Keratinocyte (primary cell): ENCODE measurements at regions not wholly inside any gene's neighbourhood (a gene's known extent, or its start where the extent isn't known, plus 50 kb on each side); places are given as distances from the start of the nearest gene placed in this dataset.

ENCODE experiments used
- DNase-seq: peaks from one replicate; pipeline ENCODE4 v3.0.0-alpha.2; 2011; ENCODE audit warnings: low read depth, missing footprints, low spot score
- FAIRE-seq: peaks from 2 replicates; lab custom pipeline; 2011; peaks lifted over from hg19 to GRCh38; lab: Jason Lieb, UNC
- H2AFZ ChIP-seq: 2 replicates; pipeline ENCODE4 v1.6.0; 2012; ENCODE audit warnings: low read length, control low read depth, inconsistent platforms; ENCODE audit not compliant: control insufficient read depth
- H3K27ac ChIP-seq: 2 replicates; pipeline ENCODE4 v1.5.1; 2011; ENCODE audit warnings: low read length; ENCODE audit not compliant: control insufficient read depth, insufficient read depth
- H3K27me3 ChIP-seq: 3 replicates; pipeline ENCODE4 v1.6.0; 2011; ENCODE audit warnings: low read length; ENCODE audit not compliant: control insufficient read depth, insufficient read depth; ENCODE audit errors: extremely low read depth
- H3K36me3 ChIP-seq, 2 experiments: 2 replicates in 1 of 2; 3 replicates in 1 of 2; pipeline ENCODE4 v1.5.1; 2011; ENCODE audit warnings: low read length in 2 of 2, mild to moderate bottlenecking in 1 of 2; ENCODE audit not compliant: control insufficient read depth in 2 of 2, insufficient read depth in 2 of 2; ENCODE audit errors: extremely low read depth in 1 of 2
- H3K4me1 ChIP-seq: 3 replicates; pipeline ENCODE4 v1.5.1; 2011; ENCODE audit warnings: low read length; ENCODE audit not compliant: control insufficient read depth, insufficient read depth; ENCODE audit errors: extremely low read depth
- H3K4me2 ChIP-seq: 3 replicates; pipeline ENCODE4 v1.6.0; 2011; ENCODE audit warnings: low read depth, low read length; ENCODE audit not compliant: control insufficient read depth, insufficient read depth; ENCODE audit errors: extremely low read depth
- H3K4me3 ChIP-seq, 3 experiments: fragments of 200-600 bp in 1 of 3; sonication (generic) in 1 of 3; 2 replicates in 2 of 3; 3 replicates in 1 of 3; pipeline ENCODE4 v1.5.1; 2011 to 2016; ENCODE audit warnings: low read length in 3 of 3, mild to moderate bottlenecking in 3 of 3, control low read depth in 2 of 3, inconsistent platforms in 1 of 3, low read depth in 1 of 3, mixed read lengths in 1 of 3, mixed run types in 1 of 3, moderate library complexity in 1 of 3; ENCODE audit not compliant: control insufficient read depth in 2 of 3, insufficient read depth in 2 of 3; ENCODE audit errors: extremely low read depth in 1 of 3
- H3K79me2 ChIP-seq: 2 replicates; pipeline ENCODE4 v1.6.0; 2012; ENCODE audit warnings: low read length; ENCODE audit not compliant: control insufficient read depth, insufficient read depth
- H3K9ac ChIP-seq: 3 replicates; pipeline ENCODE4 v1.6.0; 2011; ENCODE audit warnings: low read length; ENCODE audit not compliant: control insufficient read depth, insufficient read depth; ENCODE audit errors: extremely low read depth
- H3K9me1 ChIP-seq: 3 replicates; pipeline ENCODE4 v1.6.0; 2011; ENCODE audit warnings: low read length; ENCODE audit not compliant: control insufficient read depth, insufficient read depth; ENCODE audit errors: extremely low read depth
- H3K9me3 ChIP-seq: 2 replicates; pipeline ENCODE4 v1.5.1; 2012; ENCODE audit warnings: low read depth, low read length; ENCODE audit not compliant: control insufficient read depth
- H4K20me1 ChIP-seq: 3 replicates; pipeline ENCODE4 v1.6.0; 2011; ENCODE audit warnings: low read length; ENCODE audit not compliant: control insufficient read depth, insufficient read depth; ENCODE audit errors: extremely low read depth
- CTCF ChIP-seq, 3 experiments: IDR thresholded peaks in 1 of 3; conservative IDR thresholded peaks in 1 of 3; optimal IDR thresholded peaks in 1 of 3; 2 replicates in 2 of 3; 3 replicates in 1 of 3; pipeline versions ENCODE3 to v1.5.1; 2011; ENCODE audit warnings: low read length in 3 of 3, mild to moderate bottlenecking in 3 of 3, moderate library complexity in 2 of 3, control low read depth in 1 of 3, inconsistent platforms in 1 of 3; ENCODE audit not compliant: insufficient read depth in 2 of 3; ENCODE audit errors: extremely low read depth in 1 of 3
- EZH2 ChIP-seq: IDR thresholded peaks from one replicate; pipeline ENCODE4 v1.6.1; 2012; ENCODE audit warnings: inconsistent platforms, mild to moderate bottlenecking, low read length, moderate library complexity
- dilution Hi-C: fragments of 300-500 bp; cut with MboI; formaldehyde crosslinking; loops from one replicate; pipeline ENCODE4 v1.7.0; 2020; ENCODE audit warnings: low sequenced_read_pairs; ENCODE audit not compliant: extremely low pct_ligation_motif_present

DNA sequence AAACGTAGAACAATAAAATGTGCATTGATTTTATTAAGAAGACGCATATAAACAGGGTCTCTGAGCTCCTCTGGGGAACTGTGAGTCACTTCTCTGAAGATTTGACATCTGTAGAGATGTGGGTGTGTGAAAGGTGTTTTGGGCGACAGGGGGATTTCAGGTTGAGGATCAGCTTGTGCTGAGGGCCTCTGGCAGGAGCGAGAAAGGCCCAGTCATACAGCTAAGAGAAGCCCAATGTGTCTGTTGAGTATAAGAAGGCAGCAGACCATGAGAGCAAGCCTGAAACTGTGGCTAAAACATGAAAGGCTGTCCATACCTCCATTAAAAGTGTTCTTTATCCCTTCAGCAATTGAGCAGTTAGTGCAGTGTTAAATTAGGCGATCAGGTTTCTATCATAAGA is 406.5 kb upstream of the MON1B start:
- Histone ChIP-seq H3K27me3 (no peaks in the 10 kb centered on the region), H3K4me2 (no peak overlapping the region), H3K79me2 (no peaks in the 10 kb centered on the region), H3K9me3 (no peaks in the 10 kb centered on the region), H3K4me1 (no peaks in the 10 kb centered on the region), H3K9me1 (no peaks in the 10 kb centered on the region), H2AFZ (no peak overlapping the region), H3K27ac (no peak overlapping the region), H3K4me3 (no peak overlapping the region), H3K36me3 (no peaks in the 10 kb centered on the region), H3K9ac (no peak overlapping the region), H4K20me1 (no peaks in the 10 kb centered on the region)
- no peak for TF ChIP-seq EZH2
- no peak for TF ChIP-seq CTCF (optimal IDR thresholded peaks at IDR 0.05 in 1 of 3, IDR thresholded peaks at IDR 0.05 in 1 of 3, conservative IDR thresholded peaks at IDR 0.05 in 1 of 3; ENCODE audit: extremely low read depth in 1 of 3, insufficient read depth in 2 of 3, low read length in 3 of 3)
- FAIRE-seq (no peak), DNase-seq (no peak)
- dilution Hi-C loops: no loop called here

DNA sequence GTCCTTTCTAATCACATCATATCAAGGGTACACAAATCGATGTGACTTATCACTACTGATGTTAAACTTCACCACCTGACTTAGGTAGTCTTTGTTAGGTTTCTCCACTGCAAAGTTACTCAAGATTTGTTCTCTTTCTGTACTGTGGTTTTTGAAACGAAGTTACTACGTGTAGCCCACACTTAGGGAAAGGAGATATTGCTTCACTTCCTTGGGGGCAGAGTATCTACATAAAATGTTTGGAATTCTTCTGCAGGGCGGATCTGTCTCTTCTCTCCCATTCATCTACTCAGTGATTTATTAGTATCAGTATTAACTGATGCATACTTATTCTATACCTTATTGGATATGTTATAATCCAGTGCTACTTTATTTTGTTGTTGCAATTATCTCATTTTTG is 403.6 kb upstream of the MON1B start:
- Histone ChIP-seq H3K27me3 (no peaks in the 10 kb centered on the region), H3K4me3 (no peak overlapping the region), H3K4me2 (no peak overlapping the region), H3K9me1 (no peaks in the 10 kb centered on the region), H3K4me1 (no peaks in the 10 kb centered on the region), H3K79me2 (no peaks in the 10 kb centered on the region), H2AFZ (no peak overlapping the region), H3K36me3 (no peaks in the 10 kb centered on the region), H3K27ac (no peak overlapping the region), H4K20me1 (no peaks in the 10 kb centered on the region), H3K9me3 (no peaks in the 10 kb centered on the region), H3K9ac (no peak overlapping the region)
- FAIRE-seq: no peak
- DNase-seq: no peak
- TF ChIP-seq EZH2 (no peak), CTCF (optimal IDR thresholded peaks at IDR 0.05 in 1 of 3, IDR thresholded peaks at IDR 0.05 in 1 of 3, conservative IDR thresholded peaks at IDR 0.05 in 1 of 3; ENCODE audit: extremely low read depth in 1 of 3, insufficient read depth in 2 of 3, low read length in 3 of 3) (no peak)
- dilution Hi-C loops: no loop called here
